ENCODE measurements at regions not wholly inside any gene's neighbourhood (a gene's known extent, or its start where the extent isn't known, plus 50 kb on each side); places are given as distances from the start of the nearest gene placed in this dataset.

- no peak for DNase-seq
Observed at GRCh38 chr17:36869856-36870719, 67.2 kb upstream of the LHX1 start.

- no peak for DNase-seq
Observed at GRCh38 chr17:36870720-36870999, 66.6 kb upstream of the LHX1 start.

DNA sequence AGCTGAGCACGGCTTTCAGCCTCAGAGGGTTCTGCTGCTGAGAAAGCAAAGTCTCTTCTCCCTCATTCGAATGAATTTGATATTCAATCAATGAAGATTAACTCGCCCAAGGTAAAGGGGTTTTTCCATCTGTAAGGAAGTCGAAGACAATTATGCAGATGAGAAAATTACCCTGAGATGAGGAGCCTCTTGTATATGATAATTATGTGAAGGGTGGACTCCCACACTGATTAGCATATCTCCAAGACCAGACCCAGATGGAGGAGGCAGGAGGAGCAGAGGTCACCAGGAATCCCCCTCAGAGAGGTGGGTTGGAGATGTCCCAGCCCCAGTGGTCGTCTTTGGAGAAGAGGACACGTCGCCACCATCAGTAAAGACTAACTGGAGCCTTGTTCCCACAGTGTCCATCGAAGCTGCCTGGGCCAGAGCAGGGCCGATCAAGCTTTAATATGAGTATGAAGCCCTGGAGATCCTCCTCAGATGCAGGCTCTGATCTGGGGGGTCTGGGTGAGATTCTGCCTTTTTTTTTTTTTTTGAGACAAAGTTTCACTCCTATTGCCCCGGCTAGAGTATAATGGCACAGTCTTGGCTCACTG lies 61.5 kb upstream of the LHX1 start:
- no peak for DNase-seq

GRCh38 chr17:36876966-36877365 lies 60.3 kb upstream of the LHX1 start:
- DNase-seq, result no peak

GRCh38 chr17:36877771-36878170 lies 59.5 kb upstream of the LHX1 start:
- DNase-seq, result peak in 1 of 2 experiments; percentile 12

- DNase-seq, result no peak
Observed at GRCh38 chr17:36878216-36878615, 59.1 kb upstream of the LHX1 start.

- no peak for DNase-seq
Observed at GRCh38 chr17:36879027-36879426, 58.2 kb upstream of the LHX1 start.

- DNase-seq, result no peak
Observed at GRCh38 chr17:36879624-36880131, 57.6 kb upstream of the LHX1 start.

- DNase-seq, result no peak
Observed at GRCh38 chr17:36880268-36880905, 56.9 kb upstream of the LHX1 start.

DNA sequence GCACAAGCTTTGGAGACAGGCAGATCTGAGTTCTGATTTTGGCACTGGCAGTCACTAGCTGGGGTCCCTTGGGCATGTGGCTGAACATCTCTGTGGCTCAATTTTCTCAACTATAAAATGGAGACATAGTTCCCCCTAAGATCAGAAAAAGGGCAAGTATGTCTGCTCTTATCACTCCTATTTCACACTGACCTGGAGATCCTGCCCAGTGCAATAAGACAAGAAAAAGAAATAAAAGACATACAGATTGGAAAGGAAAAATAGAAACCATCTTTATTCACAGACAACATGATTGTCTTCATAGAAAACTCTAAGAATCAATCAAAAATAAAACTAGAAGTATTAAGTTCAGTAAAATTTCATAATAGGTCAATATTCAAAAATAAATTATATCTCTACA lies 56.0 kb upstream of the LHX1 start:
- no peak for DNase-seq

DNA sequence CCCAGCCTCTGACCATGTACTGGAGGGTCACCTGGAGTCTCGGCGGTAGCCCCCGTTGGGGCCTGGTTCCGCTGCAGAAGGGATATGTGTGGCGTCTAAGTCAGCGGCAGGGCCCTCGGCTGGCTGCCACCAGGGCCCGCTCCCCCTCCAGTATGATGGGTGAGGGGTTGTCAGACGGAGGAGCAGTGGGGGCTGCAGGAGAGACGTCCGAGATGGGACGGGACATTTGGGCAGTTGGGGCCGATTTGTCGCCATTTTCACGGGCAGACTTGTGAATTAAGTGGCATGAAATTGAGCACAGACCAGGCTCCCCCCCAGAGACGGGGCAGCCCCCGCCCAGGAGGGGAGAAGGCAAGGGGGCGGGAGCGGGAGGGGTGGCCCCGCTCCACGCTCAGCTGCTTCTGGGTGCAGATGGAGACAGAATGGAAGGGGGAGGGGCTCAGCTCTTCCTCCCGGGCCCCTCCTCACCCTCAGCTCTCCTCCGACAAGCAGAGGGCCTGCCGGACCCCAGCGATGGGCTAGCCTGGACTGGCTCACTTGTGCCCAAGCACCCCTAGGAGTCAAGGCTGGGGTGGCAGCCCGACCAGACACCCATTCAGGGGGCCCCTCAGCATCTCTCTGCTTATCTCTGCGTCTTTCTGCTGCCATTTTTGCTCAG lies 52.7 kb upstream of the LHX1 start:
- no peak for DNase-seq

DNA sequence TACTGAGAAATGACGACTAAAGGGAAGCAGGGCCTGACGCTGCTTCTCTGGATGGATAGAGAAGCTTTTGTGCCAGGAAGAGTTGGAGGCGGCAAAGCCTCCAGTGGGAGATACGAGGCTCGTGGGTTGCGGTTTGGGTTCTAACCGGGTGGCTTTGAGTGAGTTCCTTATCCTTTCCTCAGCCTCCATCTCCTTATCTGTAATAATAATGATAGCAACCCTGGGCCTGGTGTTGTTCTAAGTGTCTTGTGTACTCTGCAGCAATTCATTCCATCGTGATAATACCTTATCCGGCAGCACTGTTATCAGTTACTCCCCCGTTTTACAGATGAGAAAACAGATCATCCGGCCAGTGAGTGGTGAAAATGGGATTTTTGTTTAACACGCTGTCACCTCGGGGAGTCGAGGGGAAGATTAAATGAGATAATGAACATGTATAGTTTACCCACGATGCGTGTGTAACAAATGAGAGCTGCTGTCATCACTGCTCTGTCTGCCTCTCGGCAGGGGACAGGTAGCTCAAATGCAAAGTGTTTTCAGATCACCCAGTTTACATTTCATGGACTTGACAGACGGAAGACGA lies 52.0 kb upstream of the LHX1 start:
- DNase-seq, result no peak

GRCh38 chr17:36885771-36886377 lies 51.4 kb upstream of the LHX1 start:
- no peak for DNase-seq

Data from activated CD4-positive, alpha-beta T cell treated with anti-CD3 and anti-CD28 coated beads, Interleukin-2, amount 50 U/mL, for 48 hours (primary cell).